Endodermal cell (in vitro differentiated cells): ENCODE measurements at regions not wholly inside any gene's neighbourhood (a gene's known extent, or its start where the extent isn't known, plus 50 kb on each side); places are given as distances from the start of the nearest gene placed in this dataset.

Experiments
- DNase-seq: peaks from one replicate; pipeline ENCODE4 v3.0.0-alpha.2; 2017
- H3K27ac ChIP-seq: 2 replicates; pipeline ENCODE4 v1.5.1; 2013; ENCODE audit warnings: mild to moderate bottlenecking, low read depth, low read length, moderate library complexity
- H3K27me3 ChIP-seq: 2 replicates; pipeline ENCODE4 v1.6.1; 2013; ENCODE audit warnings: mild to moderate bottlenecking, low read length, moderate library complexity; ENCODE audit not compliant: insufficient read depth, control insufficient read depth, poor library complexity, severe bottlenecking
- H3K36me3 ChIP-seq: 2 replicates; pipeline ENCODE4 v1.7.0; 2013; ENCODE audit warnings: mild to moderate bottlenecking, low read length, moderate library complexity; ENCODE audit not compliant: control insufficient read depth, insufficient read depth
- H3K4me1 ChIP-seq: one replicate; pipeline ENCODE4 v1.7.0; 2013; ENCODE audit warnings: low read length; ENCODE audit not compliant: control insufficient read depth, insufficient read depth
- H3K4me3 ChIP-seq: 2 replicates; pipeline ENCODE4 v1.5.1; 2013; ENCODE audit warnings: mild to moderate bottlenecking, low read length, moderate library complexity
- H3K9ac ChIP-seq: 2 replicates; pipeline ENCODE4 v1.6.1; 2013; ENCODE audit warnings: mild to moderate bottlenecking, low read length, moderate library complexity; ENCODE audit not compliant: poor library complexity, severe bottlenecking; ENCODE audit errors: extremely low read depth
- H3K9me3 ChIP-seq: 2 replicates; pipeline ENCODE4 v1.6.1; 2013; ENCODE audit warnings: mild to moderate bottlenecking, low read length, moderate library complexity; ENCODE audit not compliant: control insufficient read depth
- H3K27ac Mint-ChIP-seq: 2 replicates; pipeline ENCODE4 v1.8.0; 2020; ENCODE audit warnings: mixed read lengths
- H3K27me3 Mint-ChIP-seq: 2 replicates; pipeline ENCODE4 v1.8.0; 2021; ENCODE audit warnings: mild to moderate bottlenecking, mixed read lengths; ENCODE audit not compliant: insufficient read depth
- H3K36me3 Mint-ChIP-seq: 2 replicates; pipeline ENCODE4 v1.8.0; 2020; ENCODE audit warnings: low read depth, mixed read lengths
- H3K4me1 Mint-ChIP-seq: 2 replicates; pipeline ENCODE4 v1.8.0; 2020; ENCODE audit warnings: mixed read lengths
- H3K4me3 Mint-ChIP-seq: 2 replicates; pipeline ENCODE4 v1.8.0; 2020; ENCODE audit warnings: mild to moderate bottlenecking, moderate library complexity, mixed read lengths
- H3K9me3 Mint-ChIP-seq: 2 replicates; pipeline ENCODE4 v1.8.0; 2020; ENCODE audit warnings: mild to moderate bottlenecking, mixed read lengths
- CTCF ChIP-seq: fragments of 200-600 bp; sonication (generic); conservative IDR thresholded peaks from 2 replicates; pipeline ENCODE4 v1.5.0; 2021; ENCODE audit warnings: antibody characterized with exemption, mild to moderate bottlenecking
- WGBS, 2 experiments: methylation state at CpG; one replicate each; pipeline versions ENCODE4 v1.1.5 to v1.1.7; 2013; ENCODE audit warnings: missing lambda C conversion rate in 2 of 2, mixed read lengths in 1 of 2; ENCODE audit not compliant: insufficient coverage in 1 of 2, insufficient read length in 1 of 2; 5-methylcytosine and 5-hydroxymethylcytosine counted together

- Mint-ChIP-seq H3K9me3 (peaks cover 14% of the 10 kb centered on the region), H3K4me3 (no peak overlapping the region), H3K4me1 (no peaks in the 10 kb centered on the region), H3K27ac (no peak overlapping the region), H3K27me3 (no peaks in the 10 kb centered on the region), H3K36me3 (no peaks in the 10 kb centered on the region)
- Histone ChIP-seq H3K27me3 (no peaks in the 10 kb centered on the region), H3K9ac (no peak overlapping the region), H3K9me3 (peaks cover 10% of the 10 kb centered on the region), H3K4me1 (no peaks in the 10 kb centered on the region), H3K27ac (no peak overlapping the region), H3K36me3 (no peaks in the 10 kb centered on the region), H3K4me3 (no peak overlapping the region)
- DNase-seq, result no peak
- no peak for TF ChIP-seq CTCF
- 100% methylated on average over 2 of the region's 2 CpGs; no CpG with 5 or more reads in 1 of the 2 experiments for WGBS, 2 experiments
Measured at GRCh38 chr7:110186334-110186733, 904.6 kb upstream of the LRRN3 start.

GRCh38 chr7:110187877-110188554 is 902.9 kb upstream of the LRRN3 start:
- H3K9me3 ChIP-seq, result peaks cover 10% of the 10 kb centered on the region
- no peaks in the 10 kb centered on the region for H3K36me3 ChIP-seq
- TF ChIP-seq CTCF, result no peak
- no peaks in the 10 kb centered on the region for H3K36me3 Mint-ChIP-seq
- H3K4me1 Mint-ChIP-seq, result no peaks in the 10 kb centered on the region
- H3K9ac ChIP-seq, result no peak overlapping the region
- H3K27me3 ChIP-seq, result no peaks in the 10 kb centered on the region
- H3K4me1 ChIP-seq, result no peaks in the 10 kb centered on the region
- 86 to 100% methylated on average over 1 to 3 of the region's 3 CpGs for WGBS, 2 experiments
- no peak for DNase-seq
- H3K4me3 Mint-ChIP-seq, result no peak overlapping the region
- no peak overlapping the region for H3K27ac Mint-ChIP-seq
- H3K4me3 ChIP-seq, result no peak overlapping the region
- H3K9me3 Mint-ChIP-seq, result peaks cover 14% of the 10 kb centered on the region
- H3K27ac ChIP-seq, result no peak overlapping the region
- no peaks in the 10 kb centered on the region for H3K27me3 Mint-ChIP-seq

GRCh38 chr7:110204527-110204926 is 886.4 kb upstream of the LRRN3 start:
- 77 to 92% methylated on average over 2 to 4 of the region's 4 CpGs for WGBS, 2 experiments
- H3K27ac ChIP-seq, result no peak overlapping the region
- no peaks in the 10 kb centered on the region for H3K27me3 Mint-ChIP-seq
- H3K4me3 ChIP-seq, result no peak overlapping the region
- H3K9me3 ChIP-seq, result no peaks in the 10 kb centered on the region
- peaks cover 8% of the 10 kb centered on the region for H3K4me1 ChIP-seq
- no peaks in the 10 kb centered on the region for H3K36me3 Mint-ChIP-seq
- no peak overlapping the region for H3K9ac ChIP-seq
- no peaks in the 10 kb centered on the region for H3K27me3 ChIP-seq
- H3K9me3 Mint-ChIP-seq, result peaks cover 2% of the 10 kb centered on the region
- H3K4me3 Mint-ChIP-seq, result no peak overlapping the region
- no peak overlapping the region for H3K27ac Mint-ChIP-seq
- H3K4me1 Mint-ChIP-seq, result peaks cover 4% of the 10 kb centered on the region
- TF ChIP-seq CTCF, result peak; percentile 79
- peak; percentile 76 for DNase-seq
- H3K36me3 ChIP-seq, result no peaks in the 10 kb centered on the region
